ENCODE measurements at regions not wholly inside any gene's neighbourhood (a gene's known extent, or its start where the extent isn't known, plus 50 kb on each side); places are given as distances from the start of the nearest gene placed in this dataset.

DNA sequence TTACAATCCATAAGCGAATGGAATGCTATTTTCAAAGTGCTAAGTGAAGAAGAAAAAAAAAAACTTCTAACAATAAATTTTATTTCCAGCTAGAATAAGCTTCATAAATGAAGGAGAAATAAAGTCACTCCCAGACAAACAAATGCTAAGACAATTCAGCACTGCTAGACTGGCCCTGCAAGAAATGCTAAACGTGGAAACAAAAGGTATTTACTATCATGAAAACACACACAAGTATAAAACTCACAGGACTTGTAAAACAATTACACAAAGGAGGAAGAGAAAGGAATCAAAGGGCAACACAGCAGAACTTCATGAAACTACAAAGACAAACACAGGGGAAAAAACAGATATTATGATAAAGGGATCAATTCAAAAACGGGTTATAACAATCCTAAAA is 85.8 kb upstream of the NELL2 start:
- TF ChIP-seq, protein P1, sequence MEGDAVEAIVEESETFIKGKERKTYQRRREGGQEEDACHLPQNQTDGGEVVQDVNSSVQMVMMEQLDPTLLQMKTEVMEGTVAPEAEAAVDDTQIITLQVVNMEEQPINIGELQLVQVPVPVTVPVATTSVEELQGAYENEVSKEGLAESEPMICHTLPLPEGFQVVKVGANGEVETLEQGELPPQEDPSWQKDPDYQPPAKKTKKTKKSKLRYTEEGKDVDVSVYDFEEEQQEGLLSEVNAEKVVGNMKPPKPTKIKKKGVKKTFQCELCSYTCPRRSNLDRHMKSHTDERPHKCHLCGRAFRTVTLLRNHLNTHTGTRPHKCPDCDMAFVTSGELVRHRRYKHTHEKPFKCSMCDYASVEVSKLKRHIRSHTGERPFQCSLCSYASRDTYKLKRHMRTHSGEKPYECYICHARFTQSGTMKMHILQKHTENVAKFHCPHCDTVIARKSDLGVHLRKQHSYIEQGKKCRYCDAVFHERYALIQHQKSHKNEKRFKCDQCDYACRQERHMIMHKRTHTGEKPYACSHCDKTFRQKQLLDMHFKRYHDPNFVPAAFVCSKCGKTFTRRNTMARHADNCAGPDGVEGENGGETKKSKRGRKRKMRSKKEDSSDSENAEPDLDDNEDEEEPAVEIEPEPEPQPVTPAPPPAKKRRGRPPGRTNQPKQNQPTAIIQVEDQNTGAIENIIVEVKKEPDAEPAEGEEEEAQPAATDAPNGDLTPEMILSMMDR (conservative IDR thresholded peaks at IDR 0.05), result no peak
- no peak for TF ChIP-seq ZFX (IDR thresholded peaks at IDR 0.05)
